HG03439 (cell line): ENCODE measurements at regions not wholly inside any gene's neighbourhood (a gene's known extent, or its start where the extent isn't known, plus 50 kb on each side); places are given as distances from the start of the nearest gene placed in this dataset.
"Not testable (repeated sequence)": the region's sequence is repeated elsewhere in the genome, so short reads cannot be mapped to it uniquely, and the experiment has no call there.

Source experiments
- ATAC-seq: cut with Tn5 transposase; IDR thresholded peaks from one replicate; pipeline ENCODE4 v1.9.1; 2021; ENCODE audit warnings: mild to moderate bottlenecking, moderate library complexity; ENCODE audit not compliant: unreplicated experiment

DNA sequence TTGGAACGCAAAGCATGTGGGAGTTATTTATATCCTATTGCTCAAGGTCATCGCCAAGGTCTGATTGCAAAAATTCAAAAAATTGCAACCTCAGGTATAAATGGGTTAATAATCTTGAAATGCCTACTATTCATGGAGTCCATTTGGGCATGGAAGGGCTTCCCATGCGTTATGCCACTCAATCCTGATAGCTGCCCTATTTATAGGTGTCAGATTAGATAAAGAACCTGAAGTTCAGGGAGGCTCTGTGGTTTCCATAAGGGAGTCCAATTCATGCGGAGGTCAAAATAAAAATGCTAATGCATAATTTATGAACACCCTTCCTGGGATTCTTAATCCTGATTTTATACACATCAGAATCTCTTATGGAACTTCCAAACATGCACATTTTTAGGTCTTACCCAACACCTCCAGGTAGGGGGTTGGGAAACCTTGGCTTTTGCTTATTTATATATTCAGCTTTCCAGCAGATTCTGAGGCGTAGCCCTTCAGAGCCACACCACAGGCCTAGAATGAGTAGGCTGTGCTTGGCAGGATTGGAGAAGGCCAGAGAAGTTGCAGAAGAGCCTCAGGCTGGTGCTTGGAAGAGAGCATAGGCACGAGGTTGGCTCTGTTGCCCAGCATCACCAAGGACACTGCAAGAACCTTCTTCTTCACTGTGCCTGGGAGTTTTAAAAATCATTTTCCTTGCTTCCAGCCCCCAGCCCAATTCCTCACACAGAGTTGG, 324.4 kb upstream of the CFAP20DC start:
- no peak for ATAC-seq

DNA sequence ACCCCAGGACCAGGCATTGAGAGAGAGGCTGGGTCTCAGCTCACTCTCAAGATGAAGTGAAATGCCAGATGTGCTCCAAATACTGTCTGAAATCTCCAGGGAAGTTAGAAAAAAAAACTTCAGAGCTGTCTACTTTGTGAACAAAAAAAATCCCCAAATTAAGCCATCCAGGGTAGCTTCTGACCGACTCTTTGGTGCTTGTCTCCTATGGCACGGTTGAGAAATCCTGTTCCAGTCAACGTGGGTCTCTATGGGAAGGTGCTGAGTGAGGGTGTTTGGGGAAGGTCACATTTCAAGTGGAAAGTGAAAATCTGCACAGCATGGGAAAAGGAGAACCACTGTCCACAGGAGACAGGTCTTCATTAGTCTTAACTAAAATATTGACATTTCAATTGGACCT, 322.5 kb upstream of the CFAP20DC start:
- no peak for ATAC-seq

DNA sequence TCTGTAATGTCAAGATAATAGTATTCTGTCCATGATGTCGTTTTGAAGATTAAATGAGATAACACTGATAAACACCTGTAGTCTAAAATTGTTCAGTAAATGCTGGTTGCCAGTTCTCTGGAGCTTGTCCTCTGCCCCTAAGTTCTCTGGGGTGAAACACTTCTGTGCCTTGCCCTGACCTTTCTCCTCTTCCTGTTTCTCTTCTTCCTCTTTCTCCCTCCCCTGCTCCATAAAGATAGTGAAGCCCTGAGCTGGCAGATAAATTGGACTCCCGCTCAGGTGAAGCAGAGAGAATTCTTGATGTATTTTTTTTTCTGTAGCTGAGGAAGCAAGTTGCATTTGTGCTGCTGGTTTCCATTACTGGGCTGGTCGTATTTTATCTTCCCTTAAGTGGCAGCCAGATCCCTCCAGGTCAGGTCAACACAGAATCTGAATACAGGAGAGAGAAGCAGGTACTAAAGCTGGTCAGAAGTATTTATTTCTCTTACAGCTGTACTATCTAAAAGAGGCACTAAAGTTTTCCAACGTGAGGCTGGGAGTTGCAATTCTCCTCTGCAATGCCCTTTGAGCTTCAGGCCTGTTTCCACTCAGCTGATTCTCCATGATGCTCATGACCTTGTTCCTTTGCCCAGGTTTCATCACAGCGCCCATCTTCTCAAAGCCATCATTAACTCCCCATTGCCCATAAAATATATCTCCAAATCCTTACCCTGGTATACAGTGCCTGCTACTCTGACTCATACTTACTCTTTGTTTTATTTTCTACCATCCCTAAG, 319.3 kb upstream of the CFAP20DC start:
- ATAC-seq: no peak

DNA sequence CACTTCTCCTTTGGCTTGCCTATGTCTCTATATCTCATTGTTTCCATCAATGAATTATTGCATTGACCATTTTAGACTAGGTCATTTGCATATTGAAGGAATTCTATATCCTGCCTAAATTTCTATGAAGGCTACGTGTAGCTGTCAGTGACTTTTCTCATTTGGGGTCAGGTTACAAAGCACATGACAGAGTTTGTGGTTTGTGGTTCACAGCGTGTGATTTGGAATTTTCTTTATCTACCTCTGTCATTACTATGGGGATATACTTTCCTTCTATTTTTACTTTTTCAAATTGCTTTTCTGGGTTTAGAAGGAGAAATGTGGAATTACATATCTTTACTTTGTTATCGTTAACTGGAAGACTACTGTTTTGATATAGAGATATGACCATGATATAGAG, 317.3 kb upstream of the CFAP20DC start:
- ATAC-seq: no peak

DNA sequence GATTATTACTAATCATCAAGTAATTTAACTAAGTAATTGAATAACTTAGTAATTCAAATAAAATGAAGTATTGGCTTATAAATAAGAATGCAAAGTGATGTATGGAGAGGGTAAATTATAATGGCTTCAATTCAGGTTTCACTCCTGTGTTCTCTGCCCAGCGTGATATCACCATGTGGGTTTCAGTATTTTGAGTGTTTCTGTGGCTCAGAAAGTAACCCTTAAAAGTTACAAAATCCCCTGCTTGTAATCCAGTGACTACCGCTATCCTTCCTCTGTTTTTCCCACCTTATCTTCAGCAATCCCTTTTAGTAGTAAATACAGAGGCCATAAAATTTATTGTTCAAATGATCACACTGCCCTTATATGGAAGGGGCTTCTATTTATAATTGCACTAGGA, 316.4 kb upstream of the CFAP20DC start:
- ATAC-seq: no peak

DNA sequence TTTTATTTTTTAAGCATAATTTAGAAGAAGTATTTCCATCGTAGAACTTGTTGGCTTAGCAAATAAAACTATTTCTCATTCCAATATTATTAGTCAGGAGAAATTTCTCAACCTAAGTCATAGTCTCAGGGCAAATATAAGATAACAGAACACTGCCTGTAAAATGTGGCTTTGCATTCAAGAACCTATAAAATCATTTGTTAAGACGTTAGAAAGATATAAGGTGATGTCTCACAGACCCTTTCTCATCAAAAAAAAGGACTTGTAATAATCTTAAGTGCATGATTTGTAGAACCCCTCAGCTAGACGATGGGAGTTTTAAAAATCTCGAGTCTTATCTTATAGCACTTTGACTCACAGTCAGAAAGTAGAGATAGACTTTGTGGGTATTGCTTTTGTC, 314.7 kb upstream of the CFAP20DC start:
- no peak for ATAC-seq

DNA sequence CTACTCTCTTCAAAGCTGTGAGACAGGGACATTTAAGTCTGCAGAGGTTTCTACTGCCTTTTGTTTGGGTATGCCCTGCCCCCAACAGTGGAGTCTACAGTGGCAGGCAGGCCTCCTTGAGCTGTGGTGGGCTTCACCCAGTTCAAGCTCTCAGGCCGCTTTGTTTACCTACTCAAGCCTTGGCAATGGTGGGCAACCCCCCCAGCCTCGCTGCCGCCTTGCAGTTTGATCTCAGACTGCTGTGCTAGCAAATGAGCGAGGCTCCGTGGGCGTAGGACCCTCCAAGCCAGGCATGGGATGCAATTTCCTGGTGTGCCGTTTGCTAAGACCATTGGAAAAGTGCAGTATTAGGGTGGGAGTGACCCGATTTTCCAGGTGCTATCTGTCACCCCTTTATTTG, 310.5 kb upstream of the CFAP20DC start:
- not testable (repeated sequence) for ATAC-seq

DNA sequence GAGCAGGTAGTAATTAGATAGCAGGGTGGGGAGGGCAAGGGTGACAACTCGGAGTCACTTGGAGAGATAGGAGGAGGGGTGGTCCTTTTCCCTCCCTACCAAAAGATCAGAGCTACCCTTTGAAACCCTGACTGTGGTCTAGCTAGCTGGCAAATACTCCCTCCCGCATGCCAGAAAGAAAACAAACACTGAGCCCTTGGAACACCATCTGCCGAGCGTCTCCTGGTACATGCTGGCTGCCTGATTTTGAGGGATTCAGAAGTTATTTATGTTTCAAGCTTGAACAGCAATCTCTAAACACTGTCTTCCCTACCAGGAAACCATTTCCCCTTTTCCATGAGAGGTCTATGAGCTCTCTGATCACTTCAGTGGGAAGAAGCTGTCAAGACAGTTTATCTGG, 291.6 kb upstream of the CFAP20DC start:
- no peak for ATAC-seq

DNA sequence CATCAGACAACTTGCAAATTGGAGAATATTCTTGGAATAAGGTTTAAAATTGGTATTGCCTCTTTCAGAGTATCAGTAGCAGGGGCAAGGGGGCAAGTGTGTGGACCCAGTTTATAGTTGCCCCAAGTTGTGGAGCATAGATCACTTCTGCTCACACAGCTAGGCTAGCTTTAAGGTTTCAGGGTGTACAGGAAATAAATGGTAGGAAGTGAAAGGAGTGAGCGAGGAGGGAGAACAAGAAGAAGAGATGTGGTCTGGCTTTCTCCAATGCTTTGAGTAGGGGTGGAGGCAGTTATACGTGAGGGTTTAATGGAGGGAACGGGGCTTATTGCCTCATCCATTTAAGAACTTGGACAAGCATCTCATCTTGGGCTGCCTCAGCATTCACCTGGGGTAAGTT, 290.0 kb upstream of the CFAP20DC start:
- no peak for ATAC-seq

DNA sequence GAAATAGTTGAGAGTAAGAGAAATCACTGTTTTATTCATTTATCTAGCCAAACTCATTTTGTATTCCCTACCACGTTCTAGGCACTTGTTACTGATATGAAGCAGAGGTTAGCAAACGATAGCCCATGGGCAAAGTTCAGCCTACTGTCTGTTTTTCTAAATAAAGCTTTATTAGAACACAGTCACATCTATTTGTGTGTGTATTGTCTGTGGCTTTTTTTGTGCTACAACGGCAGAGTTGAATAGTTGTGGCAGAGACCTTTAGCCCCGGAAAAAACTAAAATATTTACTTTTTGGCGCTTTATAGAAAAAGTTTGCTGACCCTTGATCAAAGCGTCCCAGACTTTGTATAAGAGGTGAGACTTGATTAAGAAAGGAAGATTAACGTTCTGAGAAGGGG, 289.1 kb upstream of the CFAP20DC start:
- no peak for ATAC-seq

DNA sequence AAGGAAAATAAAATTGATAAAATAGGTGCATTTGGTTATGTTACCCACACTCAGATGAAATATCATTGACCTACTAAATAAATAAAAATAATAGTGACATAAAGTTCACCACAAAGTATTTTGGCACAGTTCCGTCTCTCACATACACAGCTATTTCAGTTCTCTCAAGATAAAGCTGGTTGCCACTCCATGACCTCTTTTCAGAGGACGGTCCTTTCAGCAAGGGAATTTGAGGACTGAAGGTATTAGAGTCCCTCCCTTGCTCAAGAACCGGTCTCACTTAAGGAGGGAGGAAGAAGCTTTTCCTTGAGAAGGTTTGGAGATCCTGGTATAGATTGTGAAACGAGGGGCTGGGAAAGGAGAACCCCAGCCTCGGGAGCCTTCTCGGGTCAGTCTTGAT, 285.5 kb upstream of the CFAP20DC start:
- ATAC-seq: no peak

DNA sequence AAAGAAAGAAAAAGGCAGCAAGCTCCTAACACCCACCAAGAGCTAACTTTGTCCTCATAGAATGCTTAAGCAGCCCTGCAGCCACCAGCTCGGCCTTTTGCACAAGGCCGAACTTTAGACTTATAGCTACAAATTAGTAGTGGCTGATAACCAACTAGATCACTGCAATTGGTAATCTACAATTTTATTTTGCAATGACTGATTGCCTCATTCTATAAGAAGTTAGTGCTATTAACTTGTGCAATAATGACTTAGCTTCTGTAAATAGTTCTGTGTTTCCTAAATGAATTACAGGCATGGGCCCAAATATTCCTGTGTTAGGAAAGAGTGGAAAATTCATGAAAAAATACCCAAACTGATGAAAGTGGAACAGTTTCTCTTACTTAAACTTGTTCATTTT, 284.8 kb upstream of the CFAP20DC start:
- no peak for ATAC-seq

DNA sequence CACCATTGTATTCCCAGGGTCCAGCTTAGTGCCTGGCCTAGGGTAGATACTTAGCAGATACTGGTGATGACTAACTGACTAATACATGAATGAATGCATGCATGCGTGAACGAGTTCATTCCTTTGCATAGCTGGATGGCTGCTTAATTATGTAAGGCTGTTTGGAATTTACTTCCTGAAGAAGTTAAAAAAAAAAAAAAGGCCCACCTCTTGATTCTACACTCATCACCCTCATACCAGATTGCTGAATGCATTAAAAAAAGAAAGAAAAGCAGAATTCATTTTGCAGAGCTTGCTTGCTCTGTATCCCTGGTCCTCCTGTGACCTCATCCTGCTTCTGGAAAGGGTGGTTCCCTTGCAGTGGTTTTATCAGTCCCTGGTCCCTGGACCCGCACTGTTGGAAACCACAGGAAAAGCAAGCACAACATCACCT, 277.6 kb upstream of the CFAP20DC start:
- ATAC-seq: no peak

DNA sequence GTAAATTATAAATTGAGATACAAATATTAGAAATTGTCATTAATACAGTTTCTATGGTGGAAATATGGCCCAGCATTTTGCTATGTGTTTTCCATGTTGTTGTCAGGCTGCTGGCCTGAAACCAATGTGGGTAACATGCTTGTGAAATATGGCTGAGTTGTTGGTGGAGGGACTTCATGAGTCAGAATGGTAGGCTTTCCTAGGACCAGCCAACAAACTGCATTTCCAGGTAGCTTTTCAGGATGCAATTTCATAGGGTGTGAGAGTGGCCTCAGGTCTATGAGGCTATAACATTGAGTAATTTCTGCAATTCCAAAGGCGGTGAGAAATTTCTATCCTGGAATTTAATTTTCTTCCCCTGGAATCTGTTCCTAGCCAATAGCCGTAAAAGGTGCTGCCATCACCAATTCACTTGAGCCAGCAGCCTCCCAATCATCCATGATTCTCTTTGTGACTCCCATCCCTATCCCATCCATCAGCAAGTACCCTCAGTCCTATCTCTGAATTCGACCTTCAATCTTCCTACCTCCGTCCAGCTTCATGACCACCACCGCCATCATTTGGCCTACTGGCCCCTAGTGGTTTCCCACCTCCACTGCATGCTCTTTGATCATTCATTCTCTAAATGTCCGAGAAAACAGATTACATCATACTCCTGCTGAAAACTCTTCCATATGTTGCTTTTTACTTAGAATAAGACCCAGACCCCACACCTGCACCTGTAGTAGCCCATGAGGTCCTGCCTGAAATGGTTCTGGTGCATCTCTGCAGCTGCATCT, 276.6 kb upstream of the CFAP20DC start:
- no peak for ATAC-seq

DNA sequence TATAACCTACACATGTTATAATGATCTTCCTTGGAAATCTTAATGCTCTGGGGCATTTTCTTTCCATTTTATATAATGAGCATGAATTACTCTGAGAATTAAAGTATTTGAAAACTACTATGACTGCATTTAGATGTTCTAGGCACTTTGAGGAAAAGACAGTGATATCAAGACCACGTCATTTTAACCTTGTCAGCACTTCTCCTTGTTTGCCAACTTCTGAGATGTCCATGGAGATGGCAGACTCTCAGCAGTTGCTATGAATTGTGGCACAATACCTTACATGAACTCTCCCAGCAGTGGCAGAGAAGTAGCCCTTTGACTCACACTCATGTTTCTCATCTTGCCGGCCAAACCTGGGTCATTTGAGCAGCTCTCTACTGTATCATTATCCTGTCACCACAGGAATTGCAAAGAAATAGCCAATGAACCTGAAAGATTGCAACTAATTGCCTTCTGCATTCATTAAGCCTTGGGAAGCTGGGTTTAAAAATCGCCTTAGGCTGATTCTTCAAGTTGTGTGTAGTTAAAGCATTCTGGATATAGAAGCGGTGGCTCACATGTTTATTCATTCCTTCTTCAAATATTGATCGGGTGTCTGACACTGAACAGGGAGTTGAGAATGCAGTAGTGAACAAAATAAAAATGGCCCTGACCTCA, 272.2 kb upstream of the CFAP20DC start:
- no peak for ATAC-seq

DNA sequence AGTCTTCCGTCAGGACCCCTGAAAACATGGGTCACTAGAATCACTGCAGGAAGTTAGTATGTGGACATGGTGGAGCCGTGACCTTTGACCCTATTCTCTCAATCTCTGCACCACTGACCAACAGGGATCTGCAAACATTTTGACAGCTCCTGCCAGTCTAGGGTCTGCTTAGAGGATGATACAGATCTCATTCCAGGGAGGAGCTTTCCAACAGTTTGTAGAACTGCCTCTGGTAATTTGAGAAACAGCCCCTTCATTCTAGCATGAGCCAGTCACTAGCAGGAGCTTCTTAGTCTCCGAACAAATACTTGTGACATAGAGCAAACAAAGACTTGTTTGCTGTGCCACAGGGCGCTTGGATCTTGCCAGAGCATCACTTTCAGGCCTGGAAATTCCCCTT, 270.3 kb upstream of the CFAP20DC start:
- ATAC-seq: no peak

DNA sequence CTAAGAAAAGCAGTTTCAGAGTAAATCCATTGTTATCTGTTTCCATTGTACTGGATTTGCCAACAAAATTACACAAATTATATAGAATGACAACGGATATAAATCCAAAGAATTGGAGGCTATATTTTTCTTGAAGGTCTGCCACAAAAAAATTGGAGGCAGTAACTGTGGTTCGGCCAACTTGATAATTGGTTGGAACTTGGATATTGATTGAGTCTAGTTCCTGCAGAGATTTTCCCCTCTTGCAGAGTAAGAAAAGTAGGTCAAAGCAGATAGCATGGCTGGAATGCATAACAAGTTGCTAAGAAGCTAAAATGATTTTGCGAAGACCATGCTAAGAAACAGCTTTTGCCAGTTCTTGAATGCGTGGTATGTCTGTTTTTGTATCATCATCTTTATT, 269.6 kb upstream of the CFAP20DC start:
- no peak for ATAC-seq

DNA sequence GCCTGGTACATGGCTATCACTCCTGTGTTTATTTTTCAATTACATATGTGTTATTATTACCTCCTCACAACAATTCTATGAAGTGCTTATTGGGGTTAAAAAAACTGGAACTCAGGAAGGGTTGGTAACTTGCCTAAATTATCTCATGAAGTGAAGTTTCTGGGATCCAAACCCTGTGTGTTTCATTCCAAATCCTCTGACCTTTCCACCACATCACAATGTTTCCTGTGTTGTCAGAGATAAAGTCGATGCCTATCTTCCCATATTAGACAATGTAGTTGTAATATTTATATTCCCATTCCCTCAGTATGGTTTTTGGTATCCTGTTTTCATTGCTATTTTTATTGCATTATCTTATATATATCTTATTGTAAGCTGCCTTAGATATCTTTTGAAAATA, 269.1 kb upstream of the CFAP20DC start:
- no peak for ATAC-seq

DNA sequence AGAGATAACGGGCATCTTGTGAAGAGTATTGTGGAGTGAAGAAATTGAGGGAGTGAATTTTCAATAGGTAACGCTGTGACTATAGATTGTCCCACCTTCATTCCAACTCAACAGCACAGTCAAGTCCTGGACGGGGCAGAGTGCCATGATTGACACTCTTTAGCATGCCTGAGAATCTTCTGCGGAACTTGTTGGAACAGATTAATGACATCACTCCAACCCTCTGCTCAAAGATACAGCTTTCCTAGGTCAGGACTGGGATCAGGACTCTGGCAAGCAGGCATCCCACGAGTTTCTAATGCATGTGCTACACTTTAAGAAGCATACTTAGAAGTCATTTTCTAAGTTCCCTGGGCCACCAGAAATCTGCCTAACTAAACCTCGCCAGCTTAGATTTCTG, 267.6 kb upstream of the CFAP20DC start:
- ATAC-seq: no peak

DNA sequence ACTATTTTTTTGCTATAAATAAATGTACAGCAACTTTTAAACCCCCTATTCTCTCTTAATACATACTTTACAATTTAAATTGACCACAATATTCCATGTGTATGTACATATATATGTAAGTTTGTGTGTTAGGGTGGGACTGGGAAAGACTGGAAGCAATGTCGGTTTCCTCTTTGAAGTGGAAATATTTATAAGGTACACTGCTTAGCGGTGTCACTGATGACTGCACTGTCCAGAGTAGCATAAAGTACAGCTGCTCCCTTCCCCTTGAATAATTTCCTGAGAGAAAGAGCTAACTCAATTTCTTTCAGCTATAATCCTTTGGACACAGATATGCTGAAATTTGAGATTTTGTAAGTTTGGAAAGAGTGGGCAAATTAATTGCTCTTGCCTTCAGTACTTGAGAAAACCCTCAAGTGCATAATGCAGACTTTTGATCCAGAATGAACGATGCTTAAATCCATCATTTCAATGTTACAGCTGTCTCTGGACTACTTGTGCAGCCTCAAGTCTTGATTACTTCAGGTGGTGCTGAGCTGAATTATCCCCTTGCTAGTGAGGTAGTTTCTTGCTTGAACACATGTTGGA, 267.0 kb upstream of the CFAP20DC start:
- no peak for ATAC-seq

DNA sequence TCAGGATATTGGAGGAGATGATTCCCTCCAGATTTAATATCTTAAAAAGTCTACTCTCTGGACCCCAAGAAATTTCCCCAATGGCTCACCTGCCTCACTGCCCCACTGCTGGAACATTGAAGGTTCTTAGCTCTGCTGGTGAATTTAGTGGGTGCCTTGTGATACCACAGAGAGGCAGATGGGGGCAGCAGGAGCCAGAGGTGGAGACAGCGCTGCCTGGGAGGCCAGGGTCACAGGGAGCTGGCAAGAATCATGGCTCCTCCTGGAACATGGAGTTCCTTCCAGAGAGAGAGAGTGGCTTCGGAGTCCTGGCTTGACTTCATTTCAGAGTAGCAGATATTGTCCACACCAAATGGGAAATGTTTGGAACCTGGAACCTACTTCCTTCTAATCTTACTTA, 263.5 kb upstream of the CFAP20DC start:
- ATAC-seq: peak; percentile 75
